Caco-2 (cell line): ENCODE measurements at regions not wholly inside any gene's neighbourhood (a gene's known extent, or its start where the extent isn't known, plus 50 kb on each side); places are given as distances from the start of the nearest gene placed in this dataset.

Source experiments
- BruUV-seq: library from RNA; stranded (reverse); fragments of 400-500 nt; replicated peaks from 2 replicates; lab custom pipeline; 2021; lab: Mats Ljungman, UMichigan
- CTCF ChIA-PET: fragments of 300-600 bp; sonication (Branson Sonifier 250); formaldehyde crosslinking; loops from one replicate; lab custom pipeline; 2022; ENCODE audit warnings: antibody characterized with exemption; lab: Charles Lee
- POLR2A ChIA-PET: fragments of 300-600 bp; sonication (Branson Sonifier 250); formaldehyde crosslinking; loops from one replicate; lab custom pipeline; 2022; ENCODE audit warnings: antibody characterized with exemption; lab: Charles Lee
- DNase-seq, 2 experiments: peaks; one replicate each; pipeline versions ENCODE4 v3.0.0 to v3.0.0-alpha.2; 2020 to 2022
- H3K27me3 ChIP-seq: replicated peaks from 2 replicates; pipeline ENCODE4 v1.6.0; 2011; ENCODE audit warnings: low read length; ENCODE audit not compliant: control insufficient read depth, insufficient read depth
- H3K36me3 ChIP-seq: 2 replicates; pipeline ENCODE4 v1.5.1; 2011; ENCODE audit warnings: low read length; ENCODE audit not compliant: control insufficient read depth, insufficient read depth
- H3K4me1 ChIP-seq: fragments of 250-450 bp; sonication (Bioruptor Pico); 2 replicates; pipeline ENCODE4 v1.5.1; 2020; ENCODE audit warnings: mild to moderate bottlenecking
- H3K4me3 ChIP-seq: 2 replicates; pipeline ENCODE4 v1.5.1; 2011; ENCODE audit warnings: low read depth, mild to moderate bottlenecking, control low read depth, low read length
- H3K9me3 ChIP-seq: fragments of 250-450 bp; sonication (Bioruptor Pico); 2 replicates; pipeline ENCODE4 v1.5.1; 2020; ENCODE audit warnings: mild to moderate bottlenecking, moderate library complexity
- H3K27ac Mint-ChIP-seq: one replicate; pipeline ENCODE4 v1.8.0; 2022; ENCODE audit warnings: mixed read lengths; ENCODE audit not compliant: unreplicated experiment
- H3K27me3 Mint-ChIP-seq: one replicate; pipeline ENCODE4 v1.8.0; 2022; ENCODE audit warnings: mixed read lengths; ENCODE audit not compliant: insufficient read depth, unreplicated experiment
- H3K36me3 Mint-ChIP-seq: one replicate; pipeline ENCODE4 v1.8.0; 2022; ENCODE audit warnings: mild to moderate bottlenecking, mixed read lengths; ENCODE audit not compliant: insufficient read depth, unreplicated experiment
- H3K4me1 Mint-ChIP-seq: one replicate; pipeline ENCODE4 v1.8.0; 2022; ENCODE audit warnings: low read depth, mixed read lengths; ENCODE audit not compliant: unreplicated experiment
- H3K4me3 Mint-ChIP-seq: one replicate; pipeline ENCODE4 v1.8.0; 2022; ENCODE audit warnings: mild to moderate bottlenecking, moderate library complexity, mixed read lengths; ENCODE audit not compliant: unreplicated experiment
- H3K9me3 Mint-ChIP-seq: one replicate; pipeline ENCODE4 v1.8.0; 2022; ENCODE audit warnings: mixed read lengths; ENCODE audit not compliant: unreplicated experiment
- CTCF ChIP-seq, 2 experiments: fragments of 200-600 bp in 1 of 2; IDR thresholded peaks; 1 replicate in 1 of 2; 2 replicates in 1 of 2; pipeline versions ENCODE4 v1.5.1 to v1.8.0; 2011 to 2022; ENCODE audit warnings: antibody characterized with exemption in 1 of 2, control low read depth in 1 of 2, inconsistent platforms in 1 of 2, low read depth in 1 of 2, low read length in 1 of 2, mild to moderate bottlenecking in 1 of 2, moderate library complexity in 1 of 2; ENCODE audit not compliant: insufficient read depth in 1 of 2, severe bottlenecking in 1 of 2, unreplicated experiment in 1 of 2
- intact Hi-C: fragments of 100-400 bp; cut with micrococcal nuclease; formaldehyde crosslinking; loops from one replicate; pipeline ENCODE4 v1.10.0; 2022; ENCODE audit not compliant: unreplicated experiment

GRCh38 chr11:15817001-15817400 lies 539.3 kb downstream of the SOX6 start:
- TF ChIP-seq CTCF (IDR thresholded peaks at IDR 0.05; ENCODE audit: insufficient read depth in 1 of 2, low read depth in 1 of 2, low read length in 1 of 2, severe bottlenecking in 1 of 2, unreplicated experiment in 1 of 2) = no peak
- H3K9me3 Mint-ChIP-seq = no peaks in the 10 kb centered on the region
- H3K4me3 ChIP-seq = no peak overlapping the region
- H3K36me3 Mint-ChIP-seq = no peaks in the 10 kb centered on the region
- CTCF ChIA-PET = no interaction called here
- no peaks in the 10 kb centered on the region for H3K36me3 ChIP-seq
- BruUV-seq = no TSS peak
- H3K4me3 Mint-ChIP-seq = no peak overlapping the region
- DNase-seq = no peak
- H3K9me3 ChIP-seq = no peaks in the 10 kb centered on the region
- H3K27ac Mint-ChIP-seq = no peak overlapping the region
- POLR2A ChIA-PET = no interaction called here
- H3K4me1 ChIP-seq = no peaks in the 10 kb centered on the region
- intact Hi-C loops = loop anchor here (2.0 kb wide), 1 partner anchor 166 kb away; no protein-coding TSS in a partner anchor
- H3K27me3 ChIP-seq = no peaks in the 10 kb centered on the region
- H3K4me1 Mint-ChIP-seq = no peaks in the 10 kb centered on the region
- H3K27me3 Mint-ChIP-seq = peaks cover 3% of the 10 kb centered on the region

GRCh38 chr11:15818132-15818842 lies 538.1 kb downstream of the SOX6 start:
- Mint-ChIP-seq H3K4me3 (no peak overlapping the region), H3K27ac (no peak overlapping the region), H3K4me1 (no peaks in the 10 kb centered on the region), H3K36me3 (no peaks in the 10 kb centered on the region), H3K9me3 (no peaks in the 10 kb centered on the region), H3K27me3 (peaks cover 3% of the 10 kb centered on the region)
- no peaks in the 10 kb centered on the region for H3K36me3 ChIP-seq
- POLR2A ChIA-PET = no interaction called here
- DNase-seq = no peak
- H3K4me1 ChIP-seq = no peaks in the 10 kb centered on the region
- intact Hi-C loops = loop anchor here (2.0 kb wide), 2 partner anchors 491 to 795 kb away; no protein-coding TSS in a partner anchor
- H3K9me3 ChIP-seq = no peaks in the 10 kb centered on the region
- no peak for TF ChIP-seq CTCF (IDR thresholded peaks at IDR 0.05; ENCODE audit: insufficient read depth in 1 of 2, low read depth in 1 of 2, low read length in 1 of 2, severe bottlenecking in 1 of 2, unreplicated experiment in 1 of 2)
- CTCF ChIA-PET = no interaction called here
- BruUV-seq = no TSS peak
- H3K27me3 ChIP-seq = no peaks in the 10 kb centered on the region
- H3K4me3 ChIP-seq = no peak overlapping the region

- Histone ChIP-seq H3K4me1 (no peaks in the 10 kb centered on the region), H3K27me3 (no peaks in the 10 kb centered on the region), H3K36me3 (no peaks in the 10 kb centered on the region), H3K4me3 (no peak overlapping the region), H3K9me3 (no peaks in the 10 kb centered on the region)
- intact Hi-C loops = loop anchor here (2.0 kb wide), 2 partner anchors 493 to 793 kb away; no protein-coding TSS in a partner anchor
- BruUV-seq = no TSS peak
- Mint-ChIP-seq H3K36me3 (no peaks in the 10 kb centered on the region), H3K9me3 (no peaks in the 10 kb centered on the region), H3K4me3 (no peak overlapping the region), H3K27me3 (peaks cover 3% of the 10 kb centered on the region), H3K27ac (no peak overlapping the region), H3K4me1 (no peaks in the 10 kb centered on the region)
- ChIA-PET POLR2A (no interaction called here), CTCF (interaction anchor here (0.6 to 1.4 kb wide), 6 partner anchors 32 to 794 kb away, joined by 3 to 20 read pairs (median 4); no protein-coding TSS in a partner anchor)
- DNase-seq = peak; percentile 68 to 80
- TF ChIP-seq CTCF (IDR thresholded peaks at IDR 0.05; ENCODE audit: insufficient read depth in 1 of 2, low read depth in 1 of 2, low read length in 1 of 2, severe bottlenecking in 1 of 2, unreplicated experiment in 1 of 2) = peak; percentile 90 to 95
Measured at GRCh38 chr11:15819679-15820286, 536.6 kb downstream of the SOX6 start.
